ENCODE measurements at regions not wholly inside any gene's neighbourhood (a gene's known extent, or its start where the extent isn't known, plus 50 kb on each side); places are given as distances from the start of the nearest gene placed in this dataset.

DNA sequence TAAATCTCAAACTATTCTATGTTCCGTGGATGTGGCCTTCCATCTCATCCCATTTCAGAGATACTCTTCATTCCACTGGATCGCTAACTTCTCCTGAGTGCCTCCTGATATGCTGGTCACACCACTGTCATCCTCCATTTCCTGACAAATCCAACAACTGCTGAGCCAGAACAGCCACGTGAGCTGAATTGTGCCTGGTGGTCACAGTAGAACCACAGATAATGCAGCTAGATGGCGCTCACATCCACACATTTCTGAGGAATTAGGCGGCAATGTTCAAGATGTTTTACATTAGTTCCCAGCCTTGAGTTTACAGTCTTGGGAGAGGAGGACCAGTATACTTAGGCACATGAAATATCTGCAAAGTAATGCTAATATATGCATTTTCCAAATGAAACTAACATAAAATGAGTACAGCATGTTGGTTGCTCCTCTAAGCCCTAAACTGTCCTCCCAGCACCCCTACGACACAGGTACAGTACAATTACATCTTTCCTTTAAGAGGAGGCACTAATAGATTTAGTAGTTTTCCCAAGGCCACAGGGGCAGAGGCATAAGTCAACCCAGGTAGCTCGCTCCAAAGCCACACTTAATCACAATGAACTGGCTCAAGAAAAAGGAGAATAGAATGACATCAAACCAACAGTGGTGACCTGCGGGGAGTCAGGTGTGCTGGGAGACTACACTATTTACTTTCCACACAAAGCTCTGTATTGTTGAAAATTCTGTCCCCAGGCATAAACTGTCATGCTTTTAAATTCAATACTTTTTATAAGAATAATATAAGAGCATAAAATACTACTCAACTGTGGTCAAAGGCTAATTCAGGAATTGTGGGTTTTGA lies 134.2 kb downstream of the CHIC2 start:
- BruUV-seq (replicated peaks) = no TSS peak
- ChIA-PET CTCF (ENCODE audit: low intra/inter-chr PET ratio, low total read pairs) (interaction anchor here (0.7 to 3.0 kb wide), 5 partner anchors 21 to 304 kb away, joined by 3 to 22 read pairs (median 5); no protein-coding TSS in a partner anchor), POLR2A (no interaction called here)
- Histone ChIP-seq H3K4me2 (ENCODE audit: low read depth, low read length) (no peak overlapping the region), H3K79me2 (ENCODE audit: insufficient read depth, low read length) (no peaks in the 10 kb centered on the region), H4K20me1 (ENCODE audit: insufficient read depth, low read length) (no peaks in the 10 kb centered on the region), H3K9ac (ENCODE audit: insufficient read depth, low read depth, low read length) (no peak overlapping the region), H3K9me3 (ENCODE audit: low read length) (no peaks in the 10 kb centered on the region), H3K4me3 (replicated peaks in 1 of 3; ENCODE audit: insufficient read depth in 1 of 3, low read depth in 2 of 3, low read length in 3 of 3) (no peak overlapping the region), H3K27ac (ENCODE audit: extremely low read length, insufficient read depth, low read length) (no peak overlapping the region), H3K36me3 (replicated peaks in 1 of 2; ENCODE audit: control insufficient read depth in 1 of 2, insufficient read depth in 2 of 2, low read length in 2 of 2) (no peaks in the 10 kb centered on the region), H3K27me3 (ENCODE audit: control insufficient read depth in 1 of 2, insufficient read depth in 2 of 2, low read length in 2 of 2) (no peaks in the 10 kb centered on the region), H3K4me1 (ENCODE audit: insufficient read depth, low read length) (peaks cover 14% of the 10 kb centered on the region), H2AFZ (ENCODE audit: low read length) (no peak overlapping the region)
- FAIRE-seq (peak; percentile 92), DNase-seq (ENCODE audit: low spot score) (peak; percentile 60), ATAC-seq (peak; percentile 97)
- 23% methylated on average over 8 of the region's 8 CpGs for WGBS (ENCODE audit: low lambda C conversion rate)
- intact Hi-C loops (cut with micrococcal nuclease; ENCODE audit: unreplicated experiment) = loop anchor here (1.0 to 2.0 kb wide), 3 partner anchors 22 to 288 kb away; no protein-coding TSS in a partner anchor
- in situ Hi-C loops (cut with HindIII; ENCODE audit: extremely low pct_ligation_motif_present, low pct_unique_long_range_greater_than_20kb) = no loop called here
- TF ChIP-seq, protein P1, sequence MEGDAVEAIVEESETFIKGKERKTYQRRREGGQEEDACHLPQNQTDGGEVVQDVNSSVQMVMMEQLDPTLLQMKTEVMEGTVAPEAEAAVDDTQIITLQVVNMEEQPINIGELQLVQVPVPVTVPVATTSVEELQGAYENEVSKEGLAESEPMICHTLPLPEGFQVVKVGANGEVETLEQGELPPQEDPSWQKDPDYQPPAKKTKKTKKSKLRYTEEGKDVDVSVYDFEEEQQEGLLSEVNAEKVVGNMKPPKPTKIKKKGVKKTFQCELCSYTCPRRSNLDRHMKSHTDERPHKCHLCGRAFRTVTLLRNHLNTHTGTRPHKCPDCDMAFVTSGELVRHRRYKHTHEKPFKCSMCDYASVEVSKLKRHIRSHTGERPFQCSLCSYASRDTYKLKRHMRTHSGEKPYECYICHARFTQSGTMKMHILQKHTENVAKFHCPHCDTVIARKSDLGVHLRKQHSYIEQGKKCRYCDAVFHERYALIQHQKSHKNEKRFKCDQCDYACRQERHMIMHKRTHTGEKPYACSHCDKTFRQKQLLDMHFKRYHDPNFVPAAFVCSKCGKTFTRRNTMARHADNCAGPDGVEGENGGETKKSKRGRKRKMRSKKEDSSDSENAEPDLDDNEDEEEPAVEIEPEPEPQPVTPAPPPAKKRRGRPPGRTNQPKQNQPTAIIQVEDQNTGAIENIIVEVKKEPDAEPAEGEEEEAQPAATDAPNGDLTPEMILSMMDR (CRISPR knock-in tag; IDR thresholded peaks at IDR 0.05) = peak; percentile 92
- TF ChIP-seq, protein P2, sequence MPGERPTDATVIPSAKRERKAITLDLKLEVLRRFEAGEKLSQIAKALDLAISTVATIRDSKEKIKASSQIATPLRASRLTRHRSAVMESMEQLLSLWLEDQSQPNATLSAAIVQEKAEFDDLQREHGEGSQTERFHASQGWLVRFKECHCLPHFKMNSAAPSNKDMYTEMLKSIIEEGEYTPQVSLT (CRISPR knock-in tag; IDR thresholded peaks at IDR 0.05; ENCODE audit: borderline replicate concordance, low read depth) = no peak
- TF ChIP-seq FOSL2 (CRISPR knock-in tag; IDR thresholded peaks at IDR 0.05) = 0 out of 2 replicates have a peak, but pooled peaks have one; percentile 16
- TF ChIP-seq, protein P3, sequence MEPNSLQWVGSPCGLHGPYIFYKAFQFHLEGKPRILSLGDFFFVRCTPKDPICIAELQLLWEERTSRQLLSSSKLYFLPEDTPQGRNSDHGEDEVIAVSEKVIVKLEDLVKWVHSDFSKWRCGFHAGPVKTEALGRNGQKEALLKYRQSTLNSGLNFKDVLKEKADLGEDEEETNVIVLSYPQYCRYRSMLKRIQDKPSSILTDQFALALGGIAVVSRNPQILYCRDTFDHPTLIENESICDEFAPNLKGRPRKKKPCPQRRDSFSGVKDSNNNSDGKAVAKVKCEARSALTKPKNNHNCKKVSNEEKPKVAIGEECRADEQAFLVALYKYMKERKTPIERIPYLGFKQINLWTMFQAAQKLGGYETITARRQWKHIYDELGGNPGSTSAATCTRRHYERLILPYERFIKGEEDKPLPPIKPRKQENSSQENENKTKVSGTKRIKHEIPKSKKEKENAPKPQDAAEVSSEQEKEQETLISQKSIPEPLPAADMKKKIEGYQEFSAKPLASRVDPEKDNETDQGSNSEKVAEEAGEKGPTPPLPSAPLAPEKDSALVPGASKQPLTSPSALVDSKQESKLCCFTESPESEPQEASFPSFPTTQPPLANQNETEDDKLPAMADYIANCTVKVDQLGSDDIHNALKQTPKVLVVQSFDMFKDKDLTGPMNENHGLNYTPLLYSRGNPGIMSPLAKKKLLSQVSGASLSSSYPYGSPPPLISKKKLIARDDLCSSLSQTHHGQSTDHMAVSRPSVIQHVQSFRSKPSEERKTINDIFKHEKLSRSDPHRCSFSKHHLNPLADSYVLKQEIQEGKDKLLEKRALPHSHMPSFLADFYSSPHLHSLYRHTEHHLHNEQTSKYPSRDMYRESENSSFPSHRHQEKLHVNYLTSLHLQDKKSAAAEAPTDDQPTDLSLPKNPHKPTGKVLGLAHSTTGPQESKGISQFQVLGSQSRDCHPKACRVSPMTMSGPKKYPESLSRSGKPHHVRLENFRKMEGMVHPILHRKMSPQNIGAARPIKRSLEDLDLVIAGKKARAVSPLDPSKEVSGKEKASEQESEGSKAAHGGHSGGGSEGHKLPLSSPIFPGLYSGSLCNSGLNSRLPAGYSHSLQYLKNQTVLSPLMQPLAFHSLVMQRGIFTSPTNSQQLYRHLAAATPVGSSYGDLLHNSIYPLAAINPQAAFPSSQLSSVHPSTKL (CRISPR knock-in tag; IDR thresholded peaks at IDR 0.05) = peak; percentile 38; the same call in 1 of the 2 replicates
- TF ChIP-seq MXD4 (CRISPR knock-in tag; IDR thresholded peaks at IDR 0.05) = 0 out of 2 replicates have a peak, but pooled peaks have one; percentile 40
- TF ChIP-seq, protein P4, sequence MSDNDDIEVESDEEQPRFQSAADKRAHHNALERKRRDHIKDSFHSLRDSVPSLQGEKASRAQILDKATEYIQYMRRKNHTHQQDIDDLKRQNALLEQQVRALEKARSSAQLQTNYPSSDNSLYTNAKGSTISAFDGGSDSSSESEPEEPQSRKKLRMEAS (IDR thresholded peaks at IDR 0.05) = peak; percentile 72
- TF ChIP-seq, protein P5, sequence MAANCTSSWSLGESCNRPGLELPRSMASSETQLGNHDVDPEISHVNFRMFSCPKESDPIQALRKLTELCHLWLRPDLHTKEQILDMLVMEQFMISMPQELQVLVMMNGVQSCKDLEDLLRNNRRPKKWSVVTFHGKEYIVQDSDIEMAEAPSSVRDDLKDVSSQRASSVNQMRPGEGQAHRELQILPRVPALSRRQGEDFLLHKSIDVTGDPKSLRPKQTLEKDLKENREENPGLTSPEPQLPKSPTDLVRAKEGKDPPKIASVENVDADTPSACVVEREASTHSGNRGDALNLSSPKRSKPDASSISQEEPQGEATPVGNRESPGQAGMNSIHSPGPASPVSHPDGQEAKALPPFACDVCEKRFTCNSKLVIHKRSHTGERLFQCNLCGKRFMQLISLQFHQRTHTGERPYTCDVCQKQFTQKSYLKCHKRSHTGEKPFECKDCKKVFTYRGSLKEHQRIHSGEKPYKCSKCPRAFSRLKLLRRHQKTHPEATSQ (CRISPR knock-in tag; IDR thresholded peaks at IDR 0.05; ENCODE audit: borderline replicate concordance) = no peak
- peak; percentile 33 for TF ChIP-seq XRCC5 (optimal IDR thresholded peaks at IDR 0.05; ENCODE audit: low read length)
- TF ChIP-seq ZNF674 (CRISPR knock-in tag; IDR thresholded peaks at IDR 0.05; ENCODE audit: low read depth) = no peak
- 0 out of 4 replicates have a peak, but pooled peaks have one; percentile 11 to 14 for TF ChIP-seq MAFK (conservative IDR thresholded peaks at IDR 0.05 in 1 of 2, IDR thresholded peaks at IDR 0.05 in 1 of 2; ENCODE audit: low read length in 2 of 2)
- no peak for TF ChIP-seq ZC3H4 (CRISPR knock-in tag; IDR thresholded peaks at IDR 0.05; ENCODE audit: borderline replicate concordance)
- no peak for TF ChIP-seq ZNF207 (IDR thresholded peaks at IDR 0.05; ENCODE audit: borderline replicate concordance)
- TF ChIP-seq, protein P6, sequence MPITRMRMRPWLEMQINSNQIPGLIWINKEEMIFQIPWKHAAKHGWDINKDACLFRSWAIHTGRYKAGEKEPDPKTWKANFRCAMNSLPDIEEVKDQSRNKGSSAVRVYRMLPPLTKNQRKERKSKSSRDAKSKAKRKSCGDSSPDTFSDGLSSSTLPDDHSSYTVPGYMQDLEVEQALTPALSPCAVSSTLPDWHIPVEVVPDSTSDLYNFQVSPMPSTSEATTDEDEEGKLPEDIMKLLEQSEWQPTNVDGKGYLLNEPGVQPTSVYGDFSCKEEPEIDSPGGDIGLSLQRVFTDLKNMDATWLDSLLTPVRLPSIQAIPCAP (CRISPR knock-in tag; IDR thresholded peaks at IDR 0.05; ENCODE audit: low read depth) = no peak
